ENCODE measurements at regions not wholly inside any gene's neighbourhood (a gene's known extent, or its start where the extent isn't known, plus 50 kb on each side); places are given as distances from the start of the nearest gene placed in this dataset.

GRCh38 chr11:121715405-121715804, 262.6 kb upstream of the SORL1-AS1 start:
- no peak for TF ChIP-seq POLR2AphosphoS5 (IDR thresholded peaks at IDR 0.05; ENCODE audit: insufficient read depth in 1 of 2, low read depth in 1 of 2)
- no peak for TF ChIP-seq POLR2A (IDR thresholded peaks at IDR 0.05)

Data from vagina (tissue), 2 donors.